GM21381 (cell line): ENCODE measurements at regions not wholly inside any gene's neighbourhood (a gene's known extent, or its start where the extent isn't known, plus 50 kb on each side); places are given as distances from the start of the nearest gene placed in this dataset.
"Not testable (repeated sequence)": the region's sequence is repeated elsewhere in the genome, so short reads cannot be mapped to it uniquely, and the experiment has no call there.

Source experiments
- ATAC-seq: cut with Tn5 transposase; IDR thresholded peaks from one replicate; pipeline ENCODE4 v1.9.1; 2021; ENCODE audit warnings: mild to moderate bottlenecking, moderate library complexity; ENCODE audit not compliant: unreplicated experiment

DNA sequence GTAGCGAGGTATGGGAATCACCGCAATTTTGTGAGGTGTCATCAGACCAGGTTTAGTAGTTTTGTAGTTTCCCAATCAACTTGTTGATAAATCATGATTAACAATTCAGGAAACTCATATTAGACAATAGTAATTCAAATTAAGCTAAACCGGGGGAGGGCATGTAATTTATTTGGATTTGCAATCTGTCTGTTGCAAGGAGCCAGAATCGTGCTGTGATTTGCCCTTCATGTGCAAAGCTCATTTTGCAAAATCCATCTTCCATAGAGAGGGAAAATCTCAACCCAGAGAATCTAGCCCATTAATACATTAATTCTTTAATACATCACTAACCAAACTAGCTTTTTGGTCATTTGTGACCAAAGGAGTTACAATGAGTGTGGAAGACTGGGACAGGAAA is 164.7 kb upstream of the TRPM3 start:
- no peak for ATAC-seq

DNA sequence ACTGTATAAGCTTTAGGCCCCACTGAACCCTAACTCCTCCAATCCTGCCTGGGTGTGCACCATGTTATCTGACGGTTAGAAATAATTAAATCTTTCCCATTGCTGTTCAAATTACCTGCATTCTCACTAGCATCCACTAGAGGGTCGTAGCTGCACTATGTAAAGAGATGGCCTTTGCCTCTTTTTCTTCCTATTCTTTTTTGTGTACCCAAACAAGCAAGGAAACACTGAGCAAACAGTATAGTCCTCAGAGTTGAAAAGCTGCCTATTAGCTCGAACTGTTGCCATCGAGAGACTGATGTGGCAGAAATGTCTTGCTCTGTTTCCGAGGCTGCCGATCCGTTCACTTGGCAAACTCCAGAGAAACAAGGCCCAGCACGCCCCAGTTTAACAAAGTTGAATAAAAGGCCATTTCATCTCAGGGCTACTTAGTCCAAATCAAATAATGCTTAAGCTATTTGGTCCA is 163.8 kb upstream of the TRPM3 start:
- peak; percentile 90 for ATAC-seq

DNA sequence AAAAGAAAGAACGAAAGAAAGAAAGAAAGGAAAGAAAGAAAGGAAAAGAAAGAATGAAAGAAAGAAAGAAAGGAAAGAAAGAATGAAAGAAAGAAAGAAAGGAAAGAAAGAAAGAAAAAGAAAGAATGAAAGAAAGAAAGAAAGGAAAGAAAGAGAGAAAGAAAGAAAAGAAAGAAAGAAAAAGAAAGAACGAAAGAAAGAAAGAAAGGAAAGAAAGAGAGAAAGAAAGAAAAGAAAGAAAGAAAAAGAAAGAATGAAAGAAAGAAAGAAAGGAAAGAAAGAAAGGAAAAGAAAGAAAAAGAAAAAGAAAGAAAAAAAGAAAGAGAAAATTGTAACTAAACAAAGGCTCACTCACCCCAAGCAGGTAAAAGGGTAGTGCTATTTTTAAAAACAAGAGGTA is 160.7 kb upstream of the TRPM3 start:
- not testable (repeated sequence) for ATAC-seq

DNA sequence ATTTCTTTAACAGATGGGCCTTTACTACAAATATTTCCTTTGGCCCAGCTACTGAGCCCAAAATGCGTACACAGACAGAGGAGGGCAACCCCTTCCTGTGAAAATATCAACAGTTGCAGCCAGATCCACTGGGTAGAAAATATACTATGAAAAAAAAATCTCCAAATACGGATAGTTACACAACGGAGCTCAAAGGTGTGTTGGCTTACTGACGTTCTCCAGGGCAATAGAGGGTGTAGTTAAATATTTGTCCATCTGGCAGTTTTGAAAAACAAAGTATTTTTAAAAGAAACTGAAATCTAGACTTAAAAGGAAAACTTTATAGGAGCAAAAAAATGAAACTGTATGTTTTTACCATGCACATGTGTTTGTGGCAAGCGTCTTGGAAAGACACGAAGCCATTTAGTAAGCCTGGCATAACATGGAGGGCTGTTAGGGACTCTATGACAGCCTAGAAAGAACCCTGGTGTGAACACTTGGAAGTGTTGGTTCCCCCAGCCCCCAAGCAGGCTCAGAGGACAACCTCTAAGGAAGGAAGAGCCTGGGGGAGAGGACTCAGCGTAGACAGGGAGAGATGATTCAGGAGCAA is 157.8 kb upstream of the TRPM3 start:
- no peak for ATAC-seq

DNA sequence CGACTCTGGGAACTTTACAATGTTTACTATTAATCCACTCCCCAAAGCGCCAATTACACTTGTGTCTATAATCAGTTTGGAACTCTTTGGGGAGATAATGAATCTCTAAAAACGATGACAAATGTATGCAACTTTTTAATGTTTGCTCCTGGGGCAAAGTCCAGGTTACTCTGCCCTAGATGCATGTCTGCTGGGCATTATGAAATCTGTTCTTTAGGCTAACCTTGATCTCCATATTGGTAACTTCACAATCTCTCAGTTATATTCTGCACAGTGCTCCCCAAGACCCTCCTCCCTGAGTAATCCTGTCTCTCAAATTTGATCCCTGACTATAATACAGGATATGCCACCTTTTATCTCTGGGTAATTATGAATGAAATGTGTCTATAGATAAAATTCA is 152.2 kb upstream of the TRPM3 start:
- no peak for ATAC-seq

DNA sequence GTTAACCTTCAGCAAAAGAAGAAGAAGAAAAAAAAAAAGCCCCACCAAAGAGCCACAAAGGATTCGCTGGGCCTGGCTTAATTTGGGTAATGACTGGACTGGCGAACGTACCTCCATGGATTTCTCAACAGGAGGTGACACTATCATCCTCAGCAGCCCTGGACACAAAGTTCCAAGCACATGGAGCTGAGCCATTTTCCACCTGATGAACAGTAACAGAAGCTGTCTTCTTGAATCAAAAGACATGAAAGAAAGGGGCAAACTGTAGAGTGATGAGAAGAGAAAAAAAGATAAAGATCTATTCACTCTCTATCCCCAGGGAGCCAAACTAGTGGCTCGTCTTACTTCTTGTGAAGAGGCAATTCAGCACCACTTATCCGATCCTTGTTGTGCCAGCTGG is 150.2 kb upstream of the TRPM3 start:
- ATAC-seq, result no peak

DNA sequence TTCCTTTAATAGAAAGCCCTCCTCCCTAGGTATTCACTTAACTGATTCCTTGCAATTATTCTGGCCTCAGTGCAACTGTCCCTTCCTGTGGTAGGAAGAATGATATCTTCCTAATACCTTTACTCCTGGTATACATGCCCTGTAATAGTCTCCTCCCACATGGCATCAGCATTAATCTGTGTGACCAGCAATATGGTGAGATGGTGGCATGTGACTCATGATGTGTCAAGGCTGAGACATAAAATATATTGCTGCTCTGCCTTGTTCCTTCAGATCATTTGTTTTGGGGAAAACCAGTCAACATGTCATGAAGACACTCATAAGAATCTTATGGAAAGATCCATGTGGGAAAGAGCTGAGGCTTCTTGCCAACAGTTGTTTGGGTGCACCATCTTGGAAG is 149.1 kb upstream of the TRPM3 start:
- no peak for ATAC-seq

DNA sequence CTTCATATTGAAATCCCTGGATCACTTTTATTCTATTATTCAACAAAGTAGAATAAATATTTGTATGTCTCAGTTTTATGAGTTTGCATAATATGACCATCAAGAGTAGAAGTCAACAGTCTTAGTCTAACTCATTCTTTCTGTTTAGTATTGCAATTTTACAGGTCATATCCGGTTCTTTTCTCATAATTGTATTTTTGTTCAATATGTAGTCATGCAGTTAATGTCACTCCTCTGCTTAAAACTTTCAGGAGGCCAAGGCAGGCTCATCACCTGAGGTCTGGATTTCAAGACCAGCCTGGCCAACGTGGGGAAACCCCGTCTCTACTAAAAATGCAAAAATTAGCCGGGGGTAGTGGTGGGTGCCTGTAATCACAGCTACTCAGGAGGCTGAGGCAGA is 148.4 kb upstream of the TRPM3 start:
- ATAC-seq, result no peak

DNA sequence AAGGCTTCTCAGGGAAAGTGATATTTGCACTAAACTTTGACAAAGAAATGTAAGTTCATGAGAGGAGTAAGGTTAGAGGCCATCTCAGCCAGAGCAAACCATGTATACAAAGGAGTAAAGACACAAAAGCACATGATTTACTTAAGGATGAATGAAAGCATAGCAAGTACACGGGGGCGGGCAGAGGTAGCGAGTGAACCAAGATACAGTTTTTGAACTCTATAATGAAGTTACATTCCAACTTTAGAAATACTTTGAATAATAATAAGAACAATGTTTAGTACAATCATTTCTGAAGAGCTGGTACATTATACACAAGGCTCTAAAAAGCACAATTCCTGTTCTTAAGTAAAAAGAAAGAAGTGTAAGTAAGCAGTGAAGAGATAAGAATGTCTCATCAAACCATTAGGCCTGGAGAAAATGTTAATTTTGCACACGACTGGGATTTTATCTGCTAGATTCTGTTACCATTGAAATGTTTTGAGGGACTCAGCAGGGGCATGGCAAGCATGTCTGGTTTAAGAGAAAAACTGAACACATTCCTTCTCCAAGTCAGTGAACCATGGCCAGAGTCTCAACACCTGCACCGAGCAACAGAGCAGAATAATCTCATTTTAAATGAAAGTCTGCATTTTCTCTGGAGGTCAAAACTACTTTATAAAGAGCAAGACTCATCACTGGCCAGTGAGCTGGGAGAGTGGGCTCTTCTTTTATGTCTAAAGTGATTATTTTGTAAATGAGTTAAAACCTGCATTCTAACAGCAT is 147.6 kb upstream of the TRPM3 start:
- ATAC-seq, result no peak

DNA sequence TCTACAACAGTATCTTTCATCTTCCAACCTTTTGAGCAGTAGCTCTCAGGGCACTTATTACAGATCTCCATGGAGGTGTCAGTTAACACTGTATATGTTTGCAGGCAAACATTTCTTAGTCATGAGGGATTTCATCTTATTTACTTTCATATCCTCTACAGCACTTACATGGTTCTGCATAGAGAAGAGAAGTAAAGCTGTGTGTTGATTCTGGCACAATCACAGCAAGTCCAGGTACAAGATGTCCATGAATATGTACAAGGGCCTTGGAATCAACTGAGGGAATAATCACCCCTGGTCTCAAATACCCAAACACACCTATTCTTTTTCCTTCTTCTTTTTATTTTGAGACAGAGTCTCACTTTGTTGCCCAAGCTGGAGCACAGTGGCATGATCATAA is 142.0 kb upstream of the TRPM3 start:
- no peak for ATAC-seq

DNA sequence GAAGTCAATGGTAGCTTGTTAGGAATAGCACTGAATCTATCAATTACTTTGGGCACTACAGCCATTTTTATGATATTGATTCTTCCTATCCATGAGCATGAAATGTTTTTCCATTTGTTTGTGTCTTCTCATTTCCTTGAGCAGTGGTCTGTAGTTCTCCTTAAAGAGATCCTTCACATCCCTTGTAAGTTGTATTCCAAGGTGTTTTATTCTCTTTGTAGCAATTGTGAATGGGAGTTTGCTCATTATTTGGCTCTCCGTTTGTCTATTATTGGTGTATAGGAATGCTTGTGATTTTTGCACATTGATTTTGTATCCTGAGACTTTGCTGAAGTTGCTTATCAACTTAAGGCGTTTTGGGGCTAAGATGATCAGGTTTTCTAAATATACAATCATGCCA is 139.0 kb upstream of the TRPM3 start:
- not testable (repeated sequence) for ATAC-seq

DNA sequence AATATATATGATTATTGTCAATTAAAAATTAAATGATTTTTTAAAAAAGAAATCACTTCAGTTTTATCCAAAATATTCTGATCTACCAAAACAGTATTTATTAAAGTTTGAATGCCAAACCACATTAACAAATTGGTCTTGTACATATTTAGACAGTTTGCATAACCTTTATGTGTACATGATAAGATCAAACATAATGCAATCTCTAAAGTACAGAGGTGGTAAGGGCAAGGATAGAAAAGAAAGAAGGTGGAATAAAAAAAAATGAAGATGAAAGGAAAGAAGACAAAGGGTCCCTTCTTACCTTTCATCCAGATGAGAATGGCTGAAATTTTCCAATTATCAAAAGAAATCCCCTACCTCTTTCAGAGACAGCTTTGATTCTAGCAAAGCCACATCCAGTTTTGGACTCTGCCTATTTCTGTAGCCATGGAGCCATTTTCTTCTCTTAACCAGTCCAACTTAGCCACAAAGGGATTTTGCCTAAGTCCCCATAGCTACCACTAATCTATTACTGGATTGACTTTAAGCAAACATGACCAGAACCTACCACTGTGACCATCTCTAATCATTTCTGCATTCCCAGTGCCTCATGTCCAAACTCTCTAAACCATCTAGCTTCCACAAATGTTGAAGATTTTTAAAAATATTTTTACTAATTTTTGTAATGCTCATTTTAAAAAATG is 133.3 kb upstream of the TRPM3 start:
- ATAC-seq, result no peak

DNA sequence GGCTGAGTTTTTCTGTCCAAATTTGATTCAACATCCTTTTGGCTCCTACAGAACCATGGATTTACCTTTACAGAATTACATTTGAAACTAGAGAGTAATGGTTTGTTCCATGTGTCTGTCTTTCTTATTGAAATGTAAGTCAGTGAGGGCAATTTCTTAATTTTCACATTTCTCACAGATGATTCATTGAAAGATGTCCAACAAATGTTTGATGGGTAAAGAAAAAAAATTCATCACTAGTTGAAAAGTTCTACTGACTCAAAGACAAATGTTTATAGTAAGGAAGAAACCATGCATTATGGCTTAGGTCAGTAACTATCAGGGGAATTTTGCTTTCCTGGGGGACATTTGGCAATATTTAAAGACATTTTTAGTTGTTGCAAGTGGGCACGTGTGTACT is 131.6 kb upstream of the TRPM3 start:
- ATAC-seq, result no peak

DNA sequence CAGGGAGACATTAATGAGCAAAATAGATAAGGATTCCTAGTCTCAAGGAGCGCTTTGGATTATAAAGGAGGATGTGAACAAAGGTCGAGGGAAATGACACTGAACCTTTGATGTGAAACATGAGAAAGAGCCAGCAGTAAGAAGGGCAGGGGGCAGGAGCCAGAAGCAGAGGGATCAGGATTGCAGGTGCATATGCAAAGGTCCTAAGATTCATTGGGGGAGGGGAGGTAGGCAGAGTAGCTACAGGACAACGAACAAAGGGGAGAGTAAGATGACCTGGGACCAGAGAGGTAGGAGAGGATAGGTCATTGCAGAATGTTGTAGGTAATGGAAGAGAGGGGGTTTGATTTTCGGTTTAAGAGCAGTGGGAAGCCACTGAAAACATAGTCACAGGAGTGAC is 129.2 kb upstream of the TRPM3 start:
- ATAC-seq, result no peak

DNA sequence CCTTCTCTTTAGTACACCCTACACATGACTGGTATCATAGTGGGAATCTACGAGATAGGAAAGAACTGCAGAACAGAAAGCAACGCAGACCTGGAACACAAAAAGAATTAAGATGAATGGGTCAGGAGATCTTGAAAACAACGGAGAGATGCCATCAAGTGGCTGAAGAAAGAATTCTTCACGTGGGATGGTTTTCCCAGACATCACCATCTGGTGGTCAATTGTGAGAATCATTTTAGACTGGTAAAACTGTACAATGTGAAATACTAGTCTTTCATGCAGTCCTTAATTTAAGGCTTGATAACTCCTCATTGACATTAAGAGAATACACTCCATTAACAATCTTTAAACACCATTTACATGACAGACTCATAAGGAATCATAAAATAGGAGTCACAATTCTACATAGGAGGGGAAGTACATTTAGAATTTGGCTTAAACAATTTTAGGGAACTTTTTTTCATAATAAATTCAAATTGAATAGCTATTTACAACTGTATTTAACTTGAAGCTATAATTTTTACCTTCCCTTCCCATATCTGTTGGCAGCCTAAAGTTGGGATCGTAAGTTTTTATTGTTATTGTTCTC is 128.4 kb upstream of the TRPM3 start:
- ATAC-seq, result peak; percentile 86

DNA sequence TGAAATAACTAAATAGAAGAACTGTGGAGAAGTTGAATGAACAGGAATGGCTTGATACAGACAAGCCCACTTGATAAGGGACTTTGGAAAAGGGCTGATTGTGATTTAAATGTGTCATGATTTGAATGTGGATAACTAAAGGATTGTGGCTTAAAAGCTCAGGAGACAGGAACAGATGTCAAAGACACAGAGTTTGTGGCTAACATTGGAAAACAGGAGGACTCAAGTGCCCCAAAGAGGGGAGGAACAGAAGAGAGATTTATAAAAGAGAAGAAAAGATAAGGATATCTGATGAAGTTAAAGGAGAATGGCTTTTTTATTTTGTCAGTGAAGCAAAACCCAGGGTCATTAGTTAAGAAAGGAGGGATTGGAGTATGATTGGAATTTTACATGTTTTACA is 124.2 kb upstream of the TRPM3 start:
- no peak for ATAC-seq

DNA sequence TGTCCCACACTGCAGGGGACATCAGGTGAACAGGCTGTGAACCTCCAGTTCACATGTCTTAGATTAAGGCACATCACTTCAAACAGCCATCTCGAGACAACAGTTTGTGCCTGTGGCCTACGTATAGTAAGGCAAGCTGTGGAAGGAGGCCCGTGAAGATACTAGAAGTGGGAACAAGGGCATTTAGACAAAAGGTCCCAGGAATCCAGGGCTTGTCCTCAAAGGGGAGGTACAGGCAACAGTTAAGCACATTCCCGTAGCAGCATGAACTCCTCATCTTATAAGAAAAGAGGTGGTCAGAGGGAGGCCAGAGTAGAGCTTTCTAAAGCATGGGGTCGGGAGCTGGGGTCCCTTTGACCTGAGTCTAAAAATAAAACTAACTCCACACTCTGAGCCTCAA is 122.5 kb upstream of the TRPM3 start:
- no peak for ATAC-seq

DNA sequence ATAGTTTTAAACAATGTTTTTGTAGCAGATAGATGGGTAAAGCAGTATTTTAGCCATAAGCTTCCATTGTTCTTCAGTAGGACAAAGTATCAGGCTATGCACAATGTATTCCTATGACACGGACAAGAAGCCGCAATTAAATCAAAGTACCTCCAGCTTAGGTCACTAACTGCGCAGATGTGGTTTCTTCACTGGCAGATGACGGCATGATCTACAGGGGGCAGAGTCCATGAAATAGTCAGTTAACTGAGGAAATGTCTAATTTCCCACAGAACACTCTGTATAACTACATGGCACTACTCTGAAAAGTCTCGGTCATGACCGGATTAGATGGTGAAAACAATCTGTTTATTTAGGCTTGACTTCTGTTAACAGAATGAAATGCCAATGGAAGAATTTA is 120.7 kb upstream of the TRPM3 start:
- no peak for ATAC-seq

DNA sequence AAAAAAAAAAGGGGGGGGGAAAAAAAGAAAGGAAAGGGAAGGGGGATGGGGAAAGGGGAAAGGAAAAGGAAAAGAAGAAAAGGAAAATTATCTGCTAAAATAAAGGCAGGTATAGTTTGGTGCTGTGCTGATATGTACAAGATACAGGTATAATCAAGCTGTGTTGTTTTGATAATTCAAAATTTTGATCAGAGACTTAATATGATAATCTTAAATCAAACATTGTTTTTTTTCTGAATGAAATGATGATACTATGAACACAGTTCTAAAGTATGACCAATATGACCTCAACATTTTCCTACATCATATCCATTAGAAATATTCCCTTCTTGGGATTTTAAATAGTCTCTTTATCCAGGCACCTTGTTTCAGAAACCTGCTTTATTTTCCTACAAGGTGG is 115.6 kb upstream of the TRPM3 start:
- ATAC-seq, result no peak

DNA sequence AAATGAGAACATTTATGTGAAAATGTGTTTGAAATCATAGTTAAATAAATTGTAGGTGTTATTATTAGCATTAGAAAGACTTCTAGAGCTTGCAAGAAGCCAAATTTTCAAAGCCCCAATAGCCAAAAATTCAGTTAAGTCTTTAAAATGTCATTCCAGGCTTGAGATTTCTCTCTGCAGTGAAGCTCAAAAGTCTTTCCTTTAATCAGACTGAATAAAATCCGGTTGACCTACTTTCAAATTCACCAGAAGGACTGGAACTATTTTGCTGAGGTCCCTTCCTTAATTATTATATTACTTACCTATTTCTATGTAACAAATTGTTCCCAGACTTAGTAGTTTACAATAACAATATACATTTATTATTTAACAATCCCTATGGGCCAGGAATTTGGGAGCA is 112.2 kb upstream of the TRPM3 start:
- no peak for ATAC-seq

DNA sequence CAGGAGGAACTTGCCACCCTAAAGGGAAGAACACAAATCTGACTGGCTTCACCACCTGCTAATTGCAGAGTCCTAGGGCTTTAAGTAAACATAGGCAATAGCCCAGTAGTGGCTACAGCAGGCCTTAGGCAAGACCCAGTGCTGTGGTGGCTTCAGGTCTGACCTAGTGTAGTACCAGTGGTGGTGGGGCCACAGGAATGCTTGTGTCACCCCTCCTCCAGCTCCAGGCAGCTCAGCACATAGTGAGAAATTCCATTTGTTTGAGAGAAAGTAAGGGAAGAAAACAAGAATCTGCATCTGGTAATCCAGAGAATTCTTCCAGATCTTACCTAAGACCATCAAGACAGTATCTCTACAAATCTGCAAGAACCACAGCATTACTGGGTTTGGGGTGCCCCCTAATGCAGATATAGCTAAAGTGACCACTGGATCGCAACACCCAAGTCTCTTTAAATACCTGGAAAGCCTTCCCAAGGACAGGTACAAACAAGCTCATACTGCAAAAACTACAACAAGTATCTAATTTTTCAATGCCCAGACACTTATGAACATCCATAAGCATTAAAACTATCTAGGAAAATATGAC is 102.6 kb upstream of the TRPM3 start:
- ATAC-seq, result no peak

DNA sequence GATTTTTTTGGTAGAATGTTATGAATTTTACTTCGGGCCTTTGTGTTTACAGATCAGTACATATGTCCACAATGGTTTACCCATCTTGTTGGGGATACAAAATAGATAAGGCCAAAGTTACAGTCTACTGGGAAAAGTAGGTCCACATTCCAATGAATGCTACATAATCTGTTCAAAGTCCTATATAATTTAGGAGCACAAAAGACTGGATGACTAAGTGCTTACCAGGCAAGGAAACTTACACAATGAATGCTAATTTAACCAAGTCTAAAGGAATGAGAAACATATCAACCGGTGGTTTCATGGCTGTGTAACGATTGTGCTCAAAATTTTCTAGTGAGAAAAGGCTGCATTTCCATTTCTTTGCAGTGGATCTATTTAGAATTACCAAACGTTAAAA is 97.4 kb upstream of the TRPM3 start:
- ATAC-seq, result no peak
